HG03457 (cell line): ENCODE measurements at regions not wholly inside any gene's neighbourhood (a gene's known extent, or its start where the extent isn't known, plus 50 kb on each side); places are given as distances from the start of the nearest gene placed in this dataset.

Experiments
- ATAC-seq: cut with Tn5 transposase; IDR thresholded peaks from one replicate; pipeline ENCODE4 v1.9.1; 2021; ENCODE audit warnings: moderate number of reproducible peaks; ENCODE audit not compliant: unreplicated experiment

- ATAC-seq, result no peak
Measured at GRCh38 chr13:107866032-107866940, 349.1 kb downstream of the LIG4 start.

- ATAC-seq, result no peak
Measured at GRCh38 chr13:107865643-107866031, 349.7 kb downstream of the LIG4 start.

- no peak for ATAC-seq
Measured at GRCh38 chr13:107865318-107865575, 350.1 kb downstream of the LIG4 start.

- no peak for ATAC-seq
Measured at GRCh38 chr13:107864543-107865317, 350.6 kb downstream of the LIG4 start.

GRCh38 chr13:107860284-107860683 is 355.1 kb downstream of the LIG4 start:
- no peak for ATAC-seq

GRCh38 chr13:107854880-107855279 is 360.5 kb downstream of the LIG4 start:
- ATAC-seq, result no peak

GRCh38 chr13:107852072-107852471 is 363.3 kb downstream of the LIG4 start:
- ATAC-seq, result no peak

- no peak for ATAC-seq
Measured at GRCh38 chr13:107851670-107852069, 363.7 kb downstream of the LIG4 start.

GRCh38 chr13:107847406-107847805 is 367.9 kb downstream of the LIG4 start:
- no peak for ATAC-seq

GRCh38 chr13:107846642-107847041 is 368.7 kb downstream of the LIG4 start:
- no peak for ATAC-seq

- no peak for ATAC-seq
Measured at GRCh38 chr13:107845911-107846310, 369.4 kb downstream of the LIG4 start.

GRCh38 chr13:107843681-107844080 is 371.7 kb downstream of the LIG4 start:
- ATAC-seq, result no peak

GRCh38 chr13:107843281-107843680 is 372.1 kb downstream of the LIG4 start:
- ATAC-seq, result no peak

GRCh38 chr13:107842562-107843180 is 372.7 kb downstream of the LIG4 start:
- ATAC-seq, result no peak

- ATAC-seq, result no peak
Measured at GRCh38 chr13:107838588-107839161, 376.7 kb downstream of the LIG4 start.

- ATAC-seq, result no peak
Measured at GRCh38 chr13:107836685-107837084, 378.7 kb downstream of the LIG4 start.

GRCh38 chr13:107835339-107836018 is 379.9 kb downstream of the LIG4 start:
- no peak for ATAC-seq

GRCh38 chr13:107834717-107835116 is 380.6 kb downstream of the LIG4 start:
- no peak for ATAC-seq

- no peak for ATAC-seq
Measured at GRCh38 chr13:107834281-107834680, 381.1 kb downstream of the LIG4 start.

GRCh38 chr13:107832500-107833100 is 382.7 kb downstream of the LIG4 start:
- ATAC-seq, result no peak

GRCh38 chr13:107830804-107831203 is 384.5 kb downstream of the LIG4 start:
- no peak for ATAC-seq
